PC-9 (cell line): ENCODE measurements at regions not wholly inside any gene's neighbourhood (a gene's known extent, or its start where the extent isn't known, plus 50 kb on each side); places are given as distances from the start of the nearest gene placed in this dataset.

Source experiments
- CTCF ChIP-seq: fragments of 200-600 bp; sonication (generic); conservative IDR thresholded peaks from 2 replicates; pipeline ENCODE4 v1.6.1; 2017; ENCODE audit warnings: mixed run types, antibody characterized with exemption, mild to moderate bottlenecking, moderate library complexity
- EZH2 ChIP-seq: fragments of 200-600 bp; sonication (generic); IDR thresholded peaks from 2 replicates; pipeline ENCODE4 v1.8.0; 2017; ENCODE audit warnings: antibody characterized with exemption, low read depth

GRCh38 chr2:219733746-219734145 lies 106.3 kb downstream of the SLC4A3 start:
- TF ChIP-seq CTCF, result no peak
- no peak for TF ChIP-seq EZH2
